CD4-positive, alpha-beta T cell treated with Interleukin-12 subunit alpha and Interleukin-12 subunit beta, for 1 hour (primary cell): ENCODE measurements at regions not wholly inside any gene's neighbourhood (a gene's known extent, or its start where the extent isn't known, plus 50 kb on each side); places are given as distances from the start of the nearest gene placed in this dataset.

Source experiments
- DNase-seq: peaks from one replicate; pipeline ENCODE4 v3.0.0-alpha.2; 2020

- no peak for DNase-seq
These were observed 140.5 kb downstream of the TOMM20 start for GRCh38 chr1:234988155-234988517.

GRCh38 chr1:234987415-234988154 is 141.1 kb downstream of the TOMM20 start:
- DNase-seq = peak; percentile 24

GRCh38 chr1:234986750-234987414 is 141.8 kb downstream of the TOMM20 start:
- no peak for DNase-seq

- DNase-seq = no peak
These were observed 142.9 kb downstream of the TOMM20 start for GRCh38 chr1:234985516-234986294.

- DNase-seq = no peak
These were observed 143.6 kb downstream of the TOMM20 start for GRCh38 chr1:234985007-234985370.

GRCh38 chr1:234983564-234984238 is 144.9 kb downstream of the TOMM20 start:
- DNase-seq = no peak

- no peak for DNase-seq
These were observed 146.9 kb downstream of the TOMM20 start for GRCh38 chr1:234981758-234982157.

- DNase-seq = peak; percentile 67
These were observed 147.8 kb downstream of the TOMM20 start for GRCh38 chr1:234980645-234981396.

- no peak for DNase-seq
These were observed 148.4 kb downstream of the TOMM20 start for GRCh38 chr1:234980291-234980644.

GRCh38 chr1:234979296-234980279 is 149.0 kb downstream of the TOMM20 start:
- no peak for DNase-seq

GRCh38 chr1:234978397-234979295 is 150.0 kb downstream of the TOMM20 start:
- peak; percentile 72 for DNase-seq

GRCh38 chr1:234977875-234978396 is 150.7 kb downstream of the TOMM20 start:
- DNase-seq = peak; percentile 46

GRCh38 chr1:234976861-234977680 is 151.6 kb downstream of the TOMM20 start:
- no peak for DNase-seq

GRCh38 chr1:234975941-234976860 is 152.4 kb downstream of the TOMM20 start:
- no peak for DNase-seq

- no peak for DNase-seq
These were observed 153.3 kb downstream of the TOMM20 start for GRCh38 chr1:234975122-234975940.

GRCh38 chr1:234973426-234974250 is 155.0 kb downstream of the TOMM20 start:
- no peak for DNase-seq
